Peyer's patch (tissue), 4 donors: ENCODE measurements at regions not wholly inside any gene's neighbourhood (a gene's known extent, or its start where the extent isn't known, plus 50 kb on each side); places are given as distances from the start of the nearest gene placed in this dataset.
A peak's percentile ranks its signal among the peaks of the same experiment; 100 is the strongest.
"Not testable (repeated sequence)": the region's sequence is repeated elsewhere in the genome, so short reads cannot be mapped to it uniquely, and the experiment has no call there.

Experiments
- DNase-seq, 3 donors: peaks; one replicate each; pipeline ENCODE4 v3.0.0-alpha.2; 2017 to 2019
- H3K27ac ChIP-seq, 4 donors: fragments of 200-600 bp; sonication (generic); one replicate each; pipeline ENCODE4 v1.5.1; 2016 to 2019
- H3K27me3 ChIP-seq, 2 donors: fragments of 200-600 bp; sonication (generic); one replicate each; pipeline ENCODE4 v1.5.1; 2019
- H3K36me3 ChIP-seq, 3 donors: fragments of 200-600 bp; sonication (generic); one replicate each; pipeline ENCODE4 v1.5.1; 2016 to 2019
- H3K4me1 ChIP-seq, 4 donors: fragments of 200-600 bp; sonication (generic); one replicate each; pipeline ENCODE4 v1.5.1; 2016 to 2019
- H3K4me3 ChIP-seq, 4 donors: fragments of 200-600 bp; sonication (generic); 1 replicate in 3 of 4; 2 replicates in 1 of 4; pipeline ENCODE4 v1.5.1; 2016 to 2019; ENCODE audit warnings: mild to moderate bottlenecking in 1 of 4
- H3K9me3 ChIP-seq, 4 donors: fragments of 200-600 bp; sonication (generic); one replicate each; pipeline ENCODE4 v1.5.1; 2016 to 2019; ENCODE audit warnings: mild to moderate bottlenecking in 1 of 4
- POLR2A ChIP-seq, 2 donors: fragments of 450-650 bp; IDR thresholded peaks; one replicate each; pipeline ENCODE4 v1.5.1; 2017; ENCODE audit warnings: antibody characterized with exemption in 2 of 2, mild to moderate bottlenecking in 2 of 2, moderate library complexity in 2 of 2
- TF ChIP-seq, protein P1 (sequence below), 6 experiments: fragments of 450-650 bp in 4 of 6; fragments of 200-600 bp in 2 of 6; sonication (generic) in 1 of 6; IDR thresholded peaks; one replicate each; pipeline ENCODE4 v1.5.1; 2017 to 2019; ENCODE audit warnings: antibody characterized with exemption in 6 of 6, mild to moderate bottlenecking in 3 of 6, moderate library complexity in 1 of 6

DNA sequence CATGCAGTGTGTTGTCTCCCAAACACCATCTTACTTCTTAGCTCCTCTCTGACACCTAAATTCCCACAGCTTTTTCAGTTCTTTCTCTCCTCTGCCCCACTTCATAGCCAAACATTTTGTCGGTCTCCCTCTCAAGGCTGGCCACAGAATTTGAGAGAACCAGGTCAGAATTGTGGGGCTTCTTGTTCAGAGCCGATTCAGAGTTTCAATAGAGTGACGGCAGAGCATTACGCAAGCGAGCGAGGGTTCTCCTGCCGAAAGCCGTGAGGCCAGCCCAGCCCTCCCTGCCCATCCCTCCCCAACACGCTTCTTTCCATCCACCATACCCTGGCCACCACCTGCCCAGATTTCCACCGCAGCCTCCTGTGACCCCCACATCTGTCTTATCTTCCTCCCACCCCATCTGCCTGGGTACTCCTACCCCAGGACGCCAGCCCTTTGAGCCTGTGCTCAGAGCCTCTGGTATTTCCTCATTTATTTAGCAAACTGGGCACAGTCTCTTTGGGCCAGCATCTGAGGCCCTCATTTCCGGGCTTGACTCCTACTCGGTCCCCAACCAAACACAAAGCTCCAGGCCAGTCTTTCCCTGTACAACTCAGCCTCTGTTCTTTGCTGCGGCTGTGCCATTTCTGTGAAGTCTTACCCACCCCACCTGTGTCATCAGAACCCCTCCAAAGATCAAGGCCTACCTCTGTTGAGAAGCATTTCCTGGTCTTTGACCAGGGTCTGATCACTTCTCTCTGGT lies 70.0 kb upstream of the MAP4K4 start:
- TF ChIP-seq POLR2A (IDR thresholded peaks at IDR 0.05), result no peak
- TF ChIP-seq, protein P1, sequence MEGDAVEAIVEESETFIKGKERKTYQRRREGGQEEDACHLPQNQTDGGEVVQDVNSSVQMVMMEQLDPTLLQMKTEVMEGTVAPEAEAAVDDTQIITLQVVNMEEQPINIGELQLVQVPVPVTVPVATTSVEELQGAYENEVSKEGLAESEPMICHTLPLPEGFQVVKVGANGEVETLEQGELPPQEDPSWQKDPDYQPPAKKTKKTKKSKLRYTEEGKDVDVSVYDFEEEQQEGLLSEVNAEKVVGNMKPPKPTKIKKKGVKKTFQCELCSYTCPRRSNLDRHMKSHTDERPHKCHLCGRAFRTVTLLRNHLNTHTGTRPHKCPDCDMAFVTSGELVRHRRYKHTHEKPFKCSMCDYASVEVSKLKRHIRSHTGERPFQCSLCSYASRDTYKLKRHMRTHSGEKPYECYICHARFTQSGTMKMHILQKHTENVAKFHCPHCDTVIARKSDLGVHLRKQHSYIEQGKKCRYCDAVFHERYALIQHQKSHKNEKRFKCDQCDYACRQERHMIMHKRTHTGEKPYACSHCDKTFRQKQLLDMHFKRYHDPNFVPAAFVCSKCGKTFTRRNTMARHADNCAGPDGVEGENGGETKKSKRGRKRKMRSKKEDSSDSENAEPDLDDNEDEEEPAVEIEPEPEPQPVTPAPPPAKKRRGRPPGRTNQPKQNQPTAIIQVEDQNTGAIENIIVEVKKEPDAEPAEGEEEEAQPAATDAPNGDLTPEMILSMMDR (IDR thresholded peaks at IDR 0.05), result no peak
- no peak for DNase-seq
- Histone ChIP-seq H3K9me3 (no peaks in the 10 kb centered on the region), H3K4me3 (no peak overlapping the region), H3K4me1 (peaks cover 0 to 3% (median 0%) of the 10 kb centered on the region in 4 donors), H3K36me3 (no peaks in the 10 kb centered on the region), H3K27ac (no peak overlapping the region), H3K27me3 (no peaks in the 10 kb centered on the region)

DNA sequence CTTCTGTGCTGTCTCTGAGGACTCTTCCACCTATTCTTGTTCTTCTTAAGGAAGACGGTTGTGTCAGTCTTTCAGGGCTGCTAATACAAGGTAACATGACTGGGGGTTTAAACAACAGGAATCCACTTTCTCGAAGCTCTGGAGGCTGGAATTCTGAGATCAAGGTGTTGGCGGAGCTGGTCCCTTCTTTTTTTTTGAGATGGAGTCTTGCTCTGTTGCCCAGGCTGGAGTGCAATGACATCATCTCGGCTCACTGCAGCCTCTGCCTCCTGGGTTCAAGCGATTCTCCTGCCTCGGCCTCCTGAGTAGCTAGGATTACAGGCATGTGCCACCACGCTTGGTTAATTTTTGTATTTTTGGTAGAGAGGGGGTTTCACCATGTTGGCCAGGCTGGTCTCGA lies 71.7 kb upstream of the MAP4K4 start:
- H3K4me3 ChIP-seq, DNase-seq, H3K27me3 ChIP-seq, H3K36me3 ChIP-seq, H3K9me3 ChIP-seq, H3K4me1 ChIP-seq, H3K27ac ChIP-seq: not testable (repeated sequence)

DNA sequence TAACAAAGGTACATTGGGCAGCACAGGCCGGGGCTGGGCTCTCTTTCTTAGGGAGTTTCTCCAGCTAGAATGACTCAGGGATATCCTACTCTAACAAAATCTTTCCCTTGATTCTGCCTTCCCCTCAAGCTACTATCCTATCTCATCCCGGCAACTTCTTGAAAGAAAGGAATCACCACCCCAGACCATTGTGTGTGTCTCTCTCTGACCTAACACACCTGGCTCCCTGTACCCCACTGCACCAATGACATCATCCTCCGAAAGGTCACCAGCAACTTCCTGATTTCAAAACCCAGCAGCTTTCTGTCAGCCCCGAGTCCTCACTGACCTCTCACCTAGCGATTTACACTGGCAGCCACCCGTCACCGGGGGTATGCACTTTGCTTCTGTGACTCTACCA lies 72.1 kb upstream of the MAP4K4 start:
- Histone ChIP-seq H3K27me3 (no peaks in the 10 kb centered on the region), H3K36me3 (no peaks in the 10 kb centered on the region), H3K4me1 (peaks cover 0 to 4% (median 0%) of the 10 kb centered on the region in 4 donors), H3K4me3 (no peak overlapping the region), H3K27ac (no peak overlapping the region), H3K9me3 (no peaks in the 10 kb centered on the region)
- peak in 1 of 3 donors; percentile 28 for DNase-seq
- TF ChIP-seq POLR2A (IDR thresholded peaks at IDR 0.05), result no peak
- TF ChIP-seq, protein P1 (IDR thresholded peaks at IDR 0.05), result no peak

DNA sequence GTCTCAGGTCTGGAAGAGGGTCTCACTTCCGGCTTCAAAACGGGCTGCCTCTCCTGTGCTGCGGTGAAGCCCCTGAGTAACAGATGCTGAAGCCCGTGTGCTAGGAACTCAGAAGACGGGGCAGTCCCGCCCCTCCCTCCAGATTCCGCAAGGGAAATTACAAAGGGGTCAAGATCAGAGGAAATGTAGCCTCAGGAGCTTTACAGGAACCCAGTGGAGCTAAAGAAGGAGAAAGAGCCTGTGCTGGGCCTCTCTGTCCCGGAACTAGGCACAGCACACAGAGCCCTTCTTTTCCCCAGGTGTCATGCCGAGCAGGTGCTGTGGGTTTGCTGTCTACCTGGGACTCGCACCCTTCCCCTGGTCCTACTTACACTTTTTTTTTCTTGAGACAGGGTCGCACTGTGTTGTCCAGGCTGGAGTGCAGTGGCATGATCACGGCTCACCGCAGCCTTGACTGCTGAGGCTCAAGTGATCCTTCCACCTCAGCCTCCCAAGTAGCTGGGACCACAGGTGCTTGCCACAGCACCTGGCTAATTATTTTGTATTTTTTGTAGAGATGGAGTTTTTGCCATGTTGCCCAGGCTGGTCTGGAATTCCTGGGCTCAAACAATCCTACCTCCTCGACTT lies 72.7 kb upstream of the MAP4K4 start:
- no peak for TF ChIP-seq POLR2A (IDR thresholded peaks at IDR 0.05)
- TF ChIP-seq, protein P1 (IDR thresholded peaks at IDR 0.05), result no peak
- Histone ChIP-seq H3K36me3 (no peaks in the 10 kb centered on the region), H3K27ac (no peak overlapping the region), H3K4me3 (no peak overlapping the region), H3K4me1 (peaks cover 0 to 4% (median 0%) of the 10 kb centered on the region in 4 donors), H3K9me3 (no peaks in the 10 kb centered on the region), H3K27me3 (no peaks in the 10 kb centered on the region)
- no peak for DNase-seq

GRCh38 chr2:101623031-101623521 lies 74.4 kb upstream of the MAP4K4 start:
- no peaks in the 10 kb centered on the region for H3K9me3 ChIP-seq
- peaks cover 0 to 12% (median 2%) of the 10 kb centered on the region in 4 donors for H3K4me1 ChIP-seq
- no peaks in the 10 kb centered on the region for H3K36me3 ChIP-seq
- no peak for DNase-seq
- H3K27me3 ChIP-seq, result no peaks in the 10 kb centered on the region
- TF ChIP-seq, protein P1 (IDR thresholded peaks at IDR 0.05), result no peak
- TF ChIP-seq POLR2A (IDR thresholded peaks at IDR 0.05), result no peak
- H3K27ac ChIP-seq, result peak overlapping the region in 1 of 4 donors; percentile 20
- H3K4me3 ChIP-seq, result no peak overlapping the region
